K562 (cell line): ENCODE measurements at regions not wholly inside any gene's neighbourhood (a gene's known extent, or its start where the extent isn't known, plus 50 kb on each side); places are given as distances from the start of the nearest gene placed in this dataset.

Experiments used
- ATAC-seq: fragments of 200-7000 bp; cut with Tn5 transposase; 3 replicates; pipeline ENCODE4 v1.9.1; 2020; ENCODE audit warnings: moderate library complexity
- BruUV-seq: library from RNA; stranded (reverse); fragments of 400-500 nt; replicated peaks from 2 replicates; lab custom pipeline; 2021; lab: Mats Ljungman, UMichigan
- CTCF ChIA-PET: fragments of 300-600 bp; formaldehyde crosslinking; extraction: SDS; loops from one replicate; lab custom pipeline; 2021; ENCODE audit warnings: low intra/inter-chr PET ratio; lab: Yijun Ruan, JAX
- POLR2A ChIA-PET: fragments of 300-600, 350-650 bp; sonication (Branson Sonifier 250); formaldehyde crosslinking; extraction: SDS; loops from one replicate; lab custom pipeline; 2021; ENCODE audit warnings: antibody characterized with exemption, inconsistent platforms; lab: Yijun Ruan, JAX
- DNase-seq, 4 experiments: peaks; one replicate each; pipeline versions ENCODE4 v3.0.0 to v3.0.0-alpha.2; 2011 to 2018; ENCODE audit warnings: low spot score in 3 of 4, mixed read lengths in 3 of 4; ENCODE audit errors: extremely low read depth in 1 of 4
- FAIRE-seq: peaks from 2 replicates; lab custom pipeline; 2011; peaks lifted over from hg19 to GRCh38; lab: Jason Lieb, UNC
- H2AFZ ChIP-seq: 2 replicates; pipeline ENCODE4 v1.6.0; 2011; ENCODE audit warnings: low read depth, low read length, control low read depth, inconsistent platforms
- H3K27ac ChIP-seq: fragments of 200-600 bp; 3 replicates; pipeline ENCODE4 v1.8.0; 2011; ENCODE audit warnings: low read depth, mild to moderate bottlenecking, control low read depth, inconsistent platforms, low read length, moderate library complexity, mixed read lengths; ENCODE audit errors: extremely low read depth
- H3K27me3 ChIP-seq, 2 experiments: fragments of 300-600 bp in 1 of 2; 2 replicates in 1 of 2; 3 replicates in 1 of 2; pipeline versions ENCODE4 v1.6.0 to v1.8.0; 2011; ENCODE audit warnings: inconsistent platforms in 2 of 2, low read length in 2 of 2, mild to moderate bottlenecking in 1 of 2, mixed read lengths in 1 of 2, moderate library complexity in 1 of 2; ENCODE audit not compliant: control insufficient read depth in 2 of 2, insufficient read depth in 2 of 2
- H3K36me3 ChIP-seq: fragments of 300-600 bp; 3 replicates; pipeline ENCODE4 v1.8.0; 2011; ENCODE audit warnings: mild to moderate bottlenecking, low read length, inconsistent platforms; ENCODE audit not compliant: control insufficient read depth, insufficient read depth
- H3K4me1 ChIP-seq, 2 experiments: fragments of 200-600 bp in 1 of 2; replicated peaks in 1 of 2; 2 replicates in 1 of 2; 3 replicates in 1 of 2; pipeline versions ENCODE4 v1.5.1 to v1.8.0; 2011; ENCODE audit warnings: inconsistent platforms in 2 of 2, low read length in 2 of 2, mild to moderate bottlenecking in 1 of 2, mixed read lengths in 1 of 2, moderate library complexity in 1 of 2; ENCODE audit not compliant: control insufficient read depth in 2 of 2, insufficient read depth in 2 of 2
- H3K4me2 ChIP-seq: 2 replicates; pipeline ENCODE4 v1.6.1; 2011; ENCODE audit warnings: low read length, control low read depth, inconsistent platforms, mixed read lengths; ENCODE audit not compliant: insufficient read depth
- H3K4me3 ChIP-seq: fragments of 200-600 bp; sonication (generic), shearing (Covaris generic); 2 replicates; pipeline ENCODE4 v1.5.1; 2016; ENCODE audit warnings: control low read depth, inconsistent platforms
- H3K79me2 ChIP-seq: fragments of 200-600 bp; 3 replicates; pipeline ENCODE4 v1.8.0; 2011; ENCODE audit warnings: low read length, inconsistent platforms; ENCODE audit not compliant: control insufficient read depth, insufficient read depth
- H3K9ac ChIP-seq, 2 experiments: 2 replicates each; pipeline versions ENCODE4 v1.6.0 to v1.6.1; 2011; ENCODE audit warnings: low read depth in 2 of 2, low read length in 2 of 2, control low read depth in 1 of 2, inconsistent platforms in 1 of 2, mild to moderate bottlenecking in 1 of 2, mixed read lengths in 1 of 2; ENCODE audit not compliant: insufficient read depth in 1 of 2
- H3K9me1 ChIP-seq: one replicate; pipeline ENCODE4 v1.6.0; 2011; ENCODE audit warnings: inconsistent platforms, mild to moderate bottlenecking, low read length, moderate library complexity; ENCODE audit not compliant: control insufficient read depth, insufficient read depth
- H3K9me3 ChIP-seq: replicated peaks from 2 replicates; pipeline ENCODE4 v1.5.1; 2011; ENCODE audit warnings: low read depth, low read length, inconsistent platforms; ENCODE audit not compliant: control insufficient read depth, insufficient read depth
- H4K20me1 ChIP-seq: replicated peaks from 2 replicates; pipeline ENCODE4 v1.6.1; 2011; ENCODE audit warnings: low read length, inconsistent platforms, mixed read lengths; ENCODE audit not compliant: control insufficient read depth, insufficient read depth
- ATF1 ChIP-seq, 2 experiments: fragments of 450-650 bp in 1 of 2; IDR thresholded peaks; 2 replicates each; pipeline ENCODE4 v1.6.1; 2016; ENCODE audit warnings: missing compliant biosample characterization in 1 of 2, missing genetic modification characterization in 1 of 2
- CBFA2T3 ChIP-seq: fragments of 450-650 bp; IDR thresholded peaks from 2 replicates; pipeline ENCODE4 v1.6.1; 2017
- CHD4 ChIP-seq: fragments of 200-600 bp; sonication (generic); IDR thresholded peaks from 3 replicates; pipeline ENCODE4 v1.6.1; 2012; ENCODE audit warnings: low read depth, mild to moderate bottlenecking, mixed read lengths, low read length, inconsistent platforms; ENCODE audit not compliant: insufficient read depth, insufficient replicate concordance, poor library complexity, severe bottlenecking
- FOXA1 ChIP-seq: fragments of 450-650 bp; IDR thresholded peaks from 2 replicates; pipeline ENCODE4 v1.6.1; 2016; ENCODE audit warnings: mild to moderate bottlenecking, borderline replicate concordance
- HMG20B ChIP-seq: fragments of 250-450 bp; sonication (Bioruptor Pico); IDR thresholded peaks from 2 replicates; pipeline ENCODE4 v1.5.0; 2021; ENCODE audit warnings: mild to moderate bottlenecking
- MTA2 ChIP-seq: fragments of 450-650 bp; IDR thresholded peaks from 2 replicates; pipeline ENCODE4 v1.6.1; 2016; ENCODE audit warnings: low read depth
- MXI1 ChIP-seq: IDR thresholded peaks from 2 replicates; pipeline ENCODE4 v1.6.1; 2011; ENCODE audit warnings: low read depth, mild to moderate bottlenecking, improper control_type of control experiment, low read length
- NCOA1 ChIP-seq: fragments of 450-650 bp; IDR thresholded peaks from 2 replicates; pipeline ENCODE4 v1.6.1; 2016; ENCODE audit warnings: low read depth
- NFE2L1 ChIP-seq: fragments of 450-650 bp; IDR thresholded peaks from 2 replicates; pipeline ENCODE4 v1.6.1; 2016; ENCODE audit warnings: missing genetic modification characterization, low read depth, mild to moderate bottlenecking, missing compliant biosample characterization, moderate library complexity, borderline replicate concordance
- PPARD ChIP-seq: fragments of 250-450 bp; sonication (Bioruptor Pico); IDR thresholded peaks from 2 replicates; pipeline ENCODE4 v1.8.0; 2022; ENCODE audit warnings: inconsistent platforms, mild to moderate bottlenecking, moderate library complexity
- RBBP5 ChIP-seq: fragments of 200-600 bp; sonication (generic); IDR thresholded peaks from 2 replicates; pipeline ENCODE4 v1.6.1; 2012; ENCODE audit warnings: borderline replicate concordance, mild to moderate bottlenecking, low read length, control low read depth, inconsistent platforms; ENCODE audit not compliant: insufficient read depth, poor library complexity, severe bottlenecking
- ZNF212 ChIP-seq: fragments of 450-650 bp; formaldehyde crosslinking; IDR thresholded peaks from 2 replicates; pipeline ENCODE4 v1.4.0; 2020; ENCODE audit warnings: mild to moderate bottlenecking
- WGBS: fragments of 100-300 bp; shearing (Covaris generic); methylation state at CpG from one replicate; pipeline ENCODE4 v1.1.6; 2016; ENCODE audit warnings: low coverage, mixed read lengths; ENCODE audit not compliant: insufficient coverage; ENCODE audit errors: missing lambda C conversion rate; 5-methylcytosine and 5-hydroxymethylcytosine counted together
- in situ Hi-C: fragments of 300-500 bp; cut with MboI; formaldehyde crosslinking; loops from 4 replicates; pipeline ENCODE4 v1.15.0; 2018; ENCODE audit warnings: inconsistent platforms, mixed read lengths
- intact Hi-C: fragments of 100-400 bp; cut with micrococcal nuclease; formaldehyde crosslinking; loops from 2 replicates; pipeline ENCODE4 v1.14.2; 2022
- TF ChIP-seq, protein P1 (sequence below): fragments of 250-450 bp; sonication (Bioruptor Pico); IDR thresholded peaks from 2 replicates; pipeline ENCODE4 v1.8.0; 2022; ENCODE audit warnings: inconsistent platforms, mild to moderate bottlenecking, moderate library complexity, borderline replicate concordance
- TF ChIP-seq, protein P2 (sequence below): sonication (generic); IDR thresholded peaks from 2 replicates; pipeline ENCODE4 v1.6.1; 2016
- TF ChIP-seq, protein P3 (sequence below): sonication (generic); formaldehyde crosslinking; IDR thresholded peaks from 2 replicates; pipeline ENCODE4 v1.8.0; 2023; ENCODE audit warnings: missing genetic modification reagents, mild to moderate bottlenecking, borderline replicate concordance

GRCh38 chr12:125418902-125419564, 353.8 kb downstream of the AACS start (continued):
- TF ChIP-seq CBFA2T3: no peak
- TF ChIP-seq, protein P1, sequence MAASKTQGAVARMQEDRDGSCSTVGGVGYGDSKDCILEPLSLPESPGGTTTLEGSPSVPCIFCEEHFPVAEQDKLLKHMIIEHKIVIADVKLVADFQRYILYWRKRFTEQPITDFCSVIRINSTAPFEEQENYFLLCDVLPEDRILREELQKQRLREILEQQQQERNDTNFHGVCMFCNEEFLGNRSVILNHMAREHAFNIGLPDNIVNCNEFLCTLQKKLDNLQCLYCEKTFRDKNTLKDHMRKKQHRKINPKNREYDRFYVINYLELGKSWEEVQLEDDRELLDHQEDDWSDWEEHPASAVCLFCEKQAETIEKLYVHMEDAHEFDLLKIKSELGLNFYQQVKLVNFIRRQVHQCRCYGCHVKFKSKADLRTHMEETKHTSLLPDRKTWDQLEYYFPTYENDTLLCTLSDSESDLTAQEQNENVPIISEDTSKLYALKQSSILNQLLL (CRISPR knock-in tag): no peak
- no peak for TF ChIP-seq MTA2
- TF ChIP-seq, protein P2, sequence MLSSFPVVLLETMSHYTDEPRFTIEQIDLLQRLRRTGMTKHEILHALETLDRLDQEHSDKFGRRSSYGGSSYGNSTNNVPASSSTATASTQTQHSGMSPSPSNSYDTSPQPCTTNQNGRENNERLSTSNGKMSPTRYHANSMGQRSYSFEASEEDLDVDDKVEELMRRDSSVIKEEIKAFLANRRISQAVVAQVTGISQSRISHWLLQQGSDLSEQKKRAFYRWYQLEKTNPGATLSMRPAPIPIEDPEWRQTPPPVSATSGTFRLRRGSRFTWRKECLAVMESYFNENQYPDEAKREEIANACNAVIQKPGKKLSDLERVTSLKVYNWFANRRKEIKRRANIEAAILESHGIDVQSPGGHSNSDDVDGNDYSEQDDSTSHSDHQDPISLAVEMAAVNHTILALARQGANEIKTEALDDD: no peak
- TF ChIP-seq ATF1 (CRISPR knock-in tag; IDR thresholded peaks at IDR 0.05): no peak
- no peak for TF ChIP-seq ATF1 (tag; IDR thresholded peaks at IDR 0.05)
- no peak for TF ChIP-seq NCOA1
- TF ChIP-seq MXI1: no peak
- TF ChIP-seq CHD4: no peak
- no peak for TF ChIP-seq RBBP5

DNA sequence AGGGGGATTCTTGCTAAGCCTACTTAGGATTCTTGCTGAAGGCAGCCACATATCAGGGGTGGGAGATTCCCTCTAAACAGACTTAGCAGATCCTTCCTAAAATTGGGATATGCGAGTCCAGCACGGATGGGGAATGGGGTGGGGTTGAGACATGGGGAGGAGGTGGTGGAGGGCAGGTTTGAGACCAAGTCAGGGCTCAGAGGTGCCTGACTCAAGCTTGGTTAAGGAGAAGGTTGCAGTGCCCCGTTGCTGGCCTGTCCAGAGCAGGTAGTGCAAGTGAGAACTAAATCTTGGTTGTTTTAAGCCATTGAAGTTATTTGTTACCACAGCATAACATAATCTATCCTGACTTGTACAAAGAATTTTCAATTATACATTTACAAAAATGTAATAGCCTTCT, 359.7 kb downstream of the AACS start:
- ATAC-seq: peak; percentile 56; the same call in 1 of the 3 replicates
- Histone ChIP-seq H3K27ac (no peak overlapping the region), H3K9ac (no peak overlapping the region), H3K79me2 (no peaks in the 10 kb centered on the region), H3K9me1 (no peaks in the 10 kb centered on the region), H4K20me1 (no peaks in the 10 kb centered on the region), H3K4me3 (no peak overlapping the region), H3K36me3 (no peaks in the 10 kb centered on the region), H3K27me3 (no peaks in the 10 kb centered on the region), H3K4me1 (no peaks in the 10 kb centered on the region), H2AFZ (no peak overlapping the region), H3K4me2 (no peak overlapping the region), H3K9me3 (no peaks in the 10 kb centered on the region)
- no peak for FAIRE-seq
- WGBS: 0% methylated on average over 3 of the region's 3 CpGs
- ChIA-PET CTCF (no interaction called here), POLR2A (no interaction called here)
- no TSS peak for BruUV-seq
- no peak for DNase-seq
- in situ Hi-C loops: no loop called here
- intact Hi-C loops: no loop called here
- TF ChIP-seq PPARD (CRISPR knock-in tag) (no peak), NFE2L1 (tag) (no peak), HMG20B (CRISPR knock-in tag) (no peak), ZNF212 (no peak), FOXA1 (no peak)
- TF ChIP-seq, protein P3, sequence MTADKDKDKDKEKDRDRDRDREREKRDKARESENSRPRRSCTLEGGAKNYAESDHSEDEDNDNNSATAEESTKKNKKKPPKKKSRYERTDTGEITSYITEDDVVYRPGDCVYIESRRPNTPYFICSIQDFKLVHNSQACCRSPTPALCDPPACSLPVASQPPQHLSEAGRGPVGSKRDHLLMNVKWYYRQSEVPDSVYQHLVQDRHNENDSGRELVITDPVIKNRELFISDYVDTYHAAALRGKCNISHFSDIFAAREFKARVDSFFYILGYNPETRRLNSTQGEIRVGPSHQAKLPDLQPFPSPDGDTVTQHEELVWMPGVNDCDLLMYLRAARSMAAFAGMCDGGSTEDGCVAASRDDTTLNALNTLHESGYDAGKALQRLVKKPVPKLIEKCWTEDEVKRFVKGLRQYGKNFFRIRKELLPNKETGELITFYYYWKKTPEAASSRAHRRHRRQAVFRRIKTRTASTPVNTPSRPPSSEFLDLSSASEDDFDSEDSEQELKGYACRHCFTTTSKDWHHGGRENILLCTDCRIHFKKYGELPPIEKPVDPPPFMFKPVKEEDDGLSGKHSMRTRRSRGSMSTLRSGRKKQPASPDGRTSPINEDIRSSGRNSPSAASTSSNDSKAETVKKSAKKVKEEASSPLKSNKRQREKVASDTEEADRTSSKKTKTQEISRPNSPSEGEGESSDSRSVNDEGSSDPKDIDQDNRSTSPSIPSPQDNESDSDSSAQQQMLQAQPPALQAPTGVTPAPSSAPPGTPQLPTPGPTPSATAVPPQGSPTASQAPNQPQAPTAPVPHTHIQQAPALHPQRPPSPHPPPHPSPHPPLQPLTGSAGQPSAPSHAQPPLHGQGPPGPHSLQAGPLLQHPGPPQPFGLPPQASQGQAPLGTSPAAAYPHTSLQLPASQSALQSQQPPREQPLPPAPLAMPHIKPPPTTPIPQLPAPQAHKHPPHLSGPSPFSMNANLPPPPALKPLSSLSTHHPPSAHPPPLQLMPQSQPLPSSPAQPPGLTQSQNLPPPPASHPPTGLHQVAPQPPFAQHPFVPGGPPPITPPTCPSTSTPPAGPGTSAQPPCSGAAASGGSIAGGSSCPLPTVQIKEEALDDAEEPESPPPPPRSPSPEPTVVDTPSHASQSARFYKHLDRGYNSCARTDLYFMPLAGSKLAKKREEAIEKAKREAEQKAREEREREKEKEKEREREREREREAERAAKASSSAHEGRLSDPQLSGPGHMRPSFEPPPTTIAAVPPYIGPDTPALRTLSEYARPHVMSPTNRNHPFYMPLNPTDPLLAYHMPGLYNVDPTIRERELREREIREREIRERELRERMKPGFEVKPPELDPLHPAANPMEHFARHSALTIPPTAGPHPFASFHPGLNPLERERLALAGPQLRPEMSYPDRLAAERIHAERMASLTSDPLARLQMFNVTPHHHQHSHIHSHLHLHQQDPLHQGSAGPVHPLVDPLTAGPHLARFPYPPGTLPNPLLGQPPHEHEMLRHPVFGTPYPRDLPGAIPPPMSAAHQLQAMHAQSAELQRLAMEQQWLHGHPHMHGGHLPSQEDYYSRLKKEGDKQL: no peak
